GOT3 (cell line): ENCODE measurements at regions not wholly inside any gene's neighbourhood (a gene's known extent, or its start where the extent isn't known, plus 50 kb on each side); places are given as distances from the start of the nearest gene placed in this dataset.
"Not testable (repeated sequence)": the region's sequence is repeated elsewhere in the genome, so short reads cannot be mapped to it uniquely, and the experiment has no call there.

Source experiments
- DNase-seq: peaks from one replicate; lab custom pipeline; 2025; ENCODE audit warnings: mixed read lengths; lab: John Stamatoyannopoulos, UW

DNA sequence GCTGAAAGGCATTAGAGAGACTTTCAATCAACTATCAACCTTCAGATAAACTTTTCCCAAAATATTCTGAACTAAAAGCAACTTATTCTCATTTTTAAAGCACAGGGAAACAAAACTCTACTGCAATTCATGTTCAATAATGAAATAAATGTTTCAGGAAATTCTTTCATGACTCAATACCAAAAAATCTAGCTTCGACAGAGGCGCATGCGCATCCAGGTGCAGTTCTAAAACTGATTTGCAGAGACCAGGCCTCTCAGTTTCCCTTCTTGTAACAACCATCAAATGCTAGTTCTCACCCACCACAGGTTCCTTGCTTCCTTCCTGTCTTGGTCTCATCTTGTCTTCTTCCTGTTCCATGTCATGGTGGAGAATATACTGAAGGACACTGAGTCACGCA, 55.3 kb upstream of the NRBF2 start:
- DNase-seq = no peak

GRCh38 chr10:63072951-63073350, 60.2 kb upstream of the NRBF2 start:
- DNase-seq = no peak

DNA sequence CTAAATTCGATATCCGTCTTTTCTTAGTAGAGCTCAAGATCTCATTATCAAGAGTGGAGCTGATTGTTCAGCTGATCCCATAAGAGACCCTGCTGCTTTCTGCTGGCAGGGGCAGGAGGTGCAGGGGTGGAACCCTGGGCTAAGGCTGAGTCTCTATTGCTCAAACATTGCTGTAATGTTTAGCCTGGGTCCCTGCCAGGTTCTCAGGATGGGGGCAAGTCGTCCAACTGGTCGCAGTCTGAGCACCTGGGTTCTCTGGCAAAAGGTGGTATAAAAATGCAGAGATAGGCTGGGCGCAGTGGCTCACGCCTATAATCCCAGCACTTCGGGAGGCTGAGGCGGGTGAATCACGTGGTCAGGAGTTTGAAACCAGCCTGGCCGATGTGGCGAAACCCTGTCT, 62.0 kb upstream of the NRBF2 start:
- no peak for DNase-seq

DNA sequence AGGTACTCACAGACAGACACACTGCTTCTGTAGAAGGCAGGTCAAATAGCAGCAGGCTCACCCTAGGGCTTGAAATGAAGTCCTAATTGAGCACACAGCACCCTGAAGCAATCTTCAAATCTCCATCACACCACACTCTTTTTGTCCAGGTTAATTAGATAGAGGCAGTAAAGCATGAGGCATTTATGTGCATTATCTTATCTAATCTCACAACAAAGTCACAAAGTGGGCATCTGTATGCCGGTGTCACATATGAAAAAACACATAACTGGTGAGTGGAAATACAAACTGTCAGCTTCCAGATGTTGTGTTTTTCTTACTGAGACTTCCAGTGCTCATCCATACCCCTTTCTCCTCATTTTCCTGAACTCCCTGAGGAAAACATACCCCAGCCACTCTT, 63.8 kb upstream of the NRBF2 start:
- DNase-seq = no peak

GRCh38 chr10:63068246-63068645, 64.9 kb upstream of the NRBF2 start:
- DNase-seq = no peak

DNA sequence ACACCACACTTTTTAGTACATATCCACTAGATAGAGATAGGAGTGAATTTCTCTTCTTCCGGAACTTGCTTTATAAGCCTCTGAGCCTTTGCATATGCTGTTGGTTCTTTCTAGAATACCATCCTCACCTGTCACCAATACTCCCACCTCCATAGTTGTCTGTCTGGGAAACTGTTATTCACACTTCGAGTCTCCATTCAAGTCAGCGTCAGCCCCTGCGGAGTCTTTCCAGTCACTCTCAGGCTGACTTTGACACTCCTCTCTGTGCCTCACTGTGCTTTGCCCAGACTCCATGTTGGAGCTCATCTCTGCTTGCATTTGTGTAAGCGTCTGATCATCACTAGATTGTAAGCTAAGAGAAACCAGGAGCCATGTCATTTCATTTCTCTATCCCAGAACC, 66.5 kb upstream of the NRBF2 start:
- no peak for DNase-seq

- no peak for DNase-seq
Measured at GRCh38 chr10:63064706-63065105, 68.4 kb upstream of the NRBF2 start.

GRCh38 chr10:63058236-63058635, 74.9 kb upstream of the NRBF2 start:
- no peak for DNase-seq

GRCh38 chr10:63057509-63057908, 75.6 kb upstream of the NRBF2 start:
- no peak for DNase-seq

DNA sequence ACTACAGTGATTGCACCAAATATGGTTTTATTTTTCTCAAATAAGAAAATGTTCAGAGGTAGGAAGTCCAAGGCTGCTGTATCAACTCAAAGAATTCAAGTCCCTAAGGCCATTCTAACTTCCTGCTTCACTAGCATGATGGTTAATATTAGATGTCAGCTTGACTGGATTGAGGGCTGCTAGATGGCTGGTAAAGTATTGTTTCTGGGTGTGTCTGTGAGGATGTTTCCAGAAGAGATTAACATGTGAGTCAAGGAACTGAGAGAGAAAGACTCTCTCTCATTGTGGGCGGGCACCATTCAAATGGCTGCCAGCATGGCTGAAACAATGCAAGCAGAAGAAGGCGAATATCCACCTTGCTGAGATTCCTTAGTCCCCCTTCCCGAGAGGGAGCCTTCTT, 77.4 kb upstream of the NRBF2 start:
- DNase-seq = no peak

DNA sequence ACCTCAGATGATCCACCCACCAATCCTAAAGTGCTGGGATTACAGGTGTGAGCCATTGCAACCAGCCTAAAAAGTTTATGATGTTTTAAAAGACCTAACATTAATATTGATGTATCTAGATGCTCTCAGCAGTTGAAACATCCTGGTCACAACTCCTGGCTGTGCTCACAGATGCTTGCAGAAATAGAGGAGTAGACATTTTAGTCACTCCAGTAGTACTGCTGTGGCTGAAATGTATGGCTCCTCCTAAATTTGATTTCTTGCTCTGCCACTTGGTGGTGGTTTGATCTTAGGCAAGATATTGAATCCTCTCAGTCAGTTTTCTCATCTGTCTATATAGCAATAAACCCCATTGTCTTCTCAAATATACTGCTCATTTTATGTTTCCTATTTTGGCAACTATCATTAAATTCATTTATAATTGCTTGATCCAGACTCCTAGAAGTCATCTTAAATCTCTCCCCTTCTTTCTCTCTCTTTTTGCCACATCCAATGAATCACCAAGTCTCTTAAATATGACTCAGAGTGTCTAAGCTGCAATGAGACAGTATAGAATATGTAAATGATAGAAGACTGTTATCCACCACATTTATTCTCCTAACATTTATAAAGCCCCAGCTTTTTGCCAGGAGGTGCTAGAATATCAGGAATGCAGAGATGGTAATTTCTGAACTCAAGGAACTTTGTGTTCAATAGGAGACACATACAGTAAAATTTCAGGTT, 78.1 kb upstream of the NRBF2 start:
- DNase-seq = no peak

DNA sequence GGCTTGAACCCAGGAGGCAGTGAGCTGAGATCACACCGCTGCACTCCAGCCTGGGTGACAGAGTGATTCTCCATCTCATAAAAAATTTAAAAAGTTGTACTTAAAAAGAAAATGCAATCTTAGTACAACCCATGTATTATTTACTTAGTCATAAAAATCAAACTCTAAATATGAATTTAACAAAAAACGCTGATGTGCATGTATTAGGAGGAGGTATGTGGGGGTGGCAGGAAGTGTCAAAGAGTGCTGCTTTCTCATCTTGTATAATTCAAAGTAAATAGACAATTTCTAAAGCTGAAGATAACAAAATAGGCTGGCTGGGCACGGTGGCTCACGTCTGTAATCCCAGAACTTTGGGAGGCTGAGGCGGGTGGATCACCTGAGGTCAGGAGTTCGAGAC, 81.0 kb upstream of the NRBF2 start:
- no peak for DNase-seq

- no peak for DNase-seq
Measured at GRCh38 chr10:63042256-63042655, 90.9 kb upstream of the NRBF2 start.

GRCh38 chr10:63033616-63034185, 99.4 kb upstream of the NRBF2 start:
- DNase-seq = not testable (repeated sequence)

DNA sequence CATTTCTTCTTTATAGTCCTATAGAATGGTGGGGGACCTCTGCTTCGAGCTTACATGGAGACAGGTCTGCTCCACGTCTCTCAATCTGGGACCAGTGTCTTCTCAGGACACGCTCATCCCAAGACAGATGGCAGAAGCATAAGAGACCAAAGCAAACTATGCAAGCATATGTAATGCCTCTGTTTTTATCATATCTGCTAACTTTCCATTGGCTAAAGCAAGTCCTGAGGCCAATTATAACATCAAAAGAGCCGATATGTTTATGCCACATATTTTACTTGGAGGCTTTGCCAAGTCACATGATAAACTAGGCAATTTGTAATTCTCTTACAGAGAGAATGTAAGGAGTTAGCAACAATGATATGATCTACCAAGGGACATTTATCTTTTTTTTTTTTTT, 102.6 kb upstream of the NRBF2 start:
- DNase-seq = no peak

GRCh38 chr10:63027531-63027930, 105.6 kb upstream of the NRBF2 start:
- no peak for DNase-seq

DNA sequence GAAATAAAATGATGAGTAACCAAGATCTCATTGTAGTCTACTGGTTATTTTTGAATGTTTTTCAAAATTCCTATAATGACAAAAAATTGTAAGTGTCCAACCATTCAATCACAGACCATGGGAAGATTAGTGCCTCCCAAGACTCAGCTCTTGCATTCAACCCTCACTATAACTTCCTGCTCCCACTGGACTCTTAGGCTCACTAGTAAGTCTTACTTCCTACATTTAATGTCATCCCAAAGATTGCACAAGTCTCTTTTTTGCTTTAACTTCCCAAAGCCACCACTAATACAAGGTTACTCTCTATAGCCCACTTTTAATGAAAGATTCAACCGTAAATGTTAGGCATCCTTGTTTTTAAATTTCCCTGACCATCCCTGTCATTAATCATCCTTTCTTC, 111.9 kb upstream of the NRBF2 start:
- no peak for DNase-seq

GRCh38 chr10:63013755-63014154, 119.4 kb upstream of the NRBF2 start:
- no peak for DNase-seq

- DNase-seq = no peak
Measured at GRCh38 chr10:63012623-63013022, 120.5 kb upstream of the NRBF2 start.

DNA sequence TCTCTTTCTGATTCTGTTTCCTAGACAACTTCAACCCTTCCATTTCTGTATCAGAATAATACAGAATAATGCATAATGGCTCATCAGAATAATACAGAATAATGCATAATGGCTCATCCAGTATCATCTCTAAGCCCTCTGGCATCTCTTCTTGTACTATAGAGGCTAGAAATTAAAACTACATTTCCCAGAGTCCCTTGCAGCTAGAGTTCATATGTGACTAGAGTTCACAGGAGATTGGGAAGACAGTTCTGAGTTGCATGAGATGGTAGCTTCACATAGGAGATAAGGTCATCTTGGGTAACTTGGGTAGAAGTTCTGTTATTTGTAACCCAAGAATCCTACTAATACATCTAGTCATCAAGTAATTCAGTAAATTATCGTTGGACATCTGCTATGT, 122.9 kb upstream of the NRBF2 start:
- no peak for DNase-seq

DNA sequence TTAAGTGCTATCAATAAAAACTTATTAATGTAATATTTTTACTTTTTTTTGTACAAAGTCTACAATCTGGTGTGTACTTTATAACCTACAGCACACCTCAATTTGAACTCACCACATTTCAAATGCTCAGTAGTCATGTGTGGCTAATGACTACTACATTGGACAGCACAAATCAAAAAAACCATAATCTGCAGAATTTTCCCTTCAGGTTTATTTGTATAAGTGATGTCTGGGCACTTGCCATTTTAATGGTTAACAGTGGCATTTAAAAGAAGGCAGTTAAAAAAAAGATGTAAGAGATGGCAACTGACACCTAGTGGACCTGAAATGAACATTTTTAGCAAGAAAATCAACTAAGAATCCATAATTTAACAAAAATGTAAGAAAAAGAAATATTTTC, 124.6 kb upstream of the NRBF2 start:
- no peak for DNase-seq

GRCh38 chr10:63007112-63007511, 126.0 kb upstream of the NRBF2 start:
- DNase-seq = no peak

DNA sequence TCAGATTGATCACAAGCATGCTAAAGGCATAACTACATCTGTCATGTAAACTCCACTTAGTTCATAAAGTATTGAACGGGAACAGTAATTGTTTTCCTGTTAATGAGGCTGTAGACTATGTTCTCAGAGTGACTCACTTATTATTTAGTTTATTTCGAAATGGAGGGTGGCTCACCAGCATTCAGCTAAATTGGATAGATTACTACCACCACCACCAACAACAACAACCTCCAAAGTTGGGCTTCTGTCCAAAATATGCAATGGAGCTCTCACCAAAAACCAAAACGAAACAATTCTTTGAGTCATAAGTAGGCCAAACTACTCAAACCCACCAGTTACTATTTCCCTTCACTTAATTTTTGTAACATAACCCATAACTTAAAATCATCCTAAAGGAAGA, 127.9 kb upstream of the NRBF2 start:
- DNase-seq = no peak

GRCh38 chr10:63003816-63004453, 129.2 kb upstream of the NRBF2 start:
- no peak for DNase-seq
